Renal cortical epithelial cell (primary cell): ENCODE measurements at regions not wholly inside any gene's neighbourhood (a gene's known extent, or its start where the extent isn't known, plus 50 kb on each side); places are given as distances from the start of the nearest gene placed in this dataset.
"Not testable (repeated sequence)": the region's sequence is repeated elsewhere in the genome, so short reads cannot be mapped to it uniquely, and the experiment has no call there.

Source experiments
- DNase-seq: peaks from one replicate; pipeline ENCODE4 v3.0.0-alpha.2; 2011; ENCODE audit warnings: low read depth

- DNase-seq, result not testable (repeated sequence)
Observed at GRCh38 chr10:46802010-46802409, 109.2 kb upstream of the PTPN20 start.

DNA sequence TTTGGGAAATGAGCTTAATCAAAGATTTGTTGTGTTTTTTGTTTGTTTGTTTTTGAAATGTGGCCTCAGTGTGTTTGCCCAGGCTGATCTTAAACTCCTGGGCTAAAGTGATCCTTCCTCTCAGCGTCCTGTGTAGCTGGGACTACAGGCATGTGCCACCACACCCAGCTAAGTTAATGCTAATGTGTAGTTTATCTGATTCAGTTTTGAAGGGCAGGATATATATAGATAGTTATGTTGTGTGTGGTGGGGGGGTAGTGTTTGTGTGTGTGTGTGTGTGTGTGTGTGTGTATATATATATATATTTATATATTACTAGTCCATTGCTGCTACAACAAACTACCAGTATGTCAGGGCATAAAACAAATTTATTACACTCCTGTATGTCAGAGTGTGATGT is 108.1 kb upstream of the PTPN20 start:
- DNase-seq, result not testable (repeated sequence)

DNA sequence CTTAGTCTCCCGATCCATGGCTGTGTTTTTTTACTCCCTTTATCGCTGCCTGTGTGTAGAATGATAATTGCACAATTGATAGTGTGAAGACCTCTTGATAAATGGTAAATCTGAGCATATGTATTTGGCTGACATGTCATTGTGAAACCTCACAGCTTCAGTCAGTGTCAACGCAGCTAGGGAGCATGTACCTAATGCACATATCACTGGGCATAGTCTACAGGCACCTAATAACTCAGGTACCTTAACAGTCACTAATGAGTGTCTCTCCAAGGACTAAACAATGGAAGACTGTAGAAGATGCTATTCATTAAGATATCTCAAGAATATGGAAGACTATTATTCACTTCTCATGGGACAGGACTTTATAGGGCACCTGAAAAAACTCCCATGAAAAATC is 101.0 kb upstream of the PTPN20 start:
- not testable (repeated sequence) for DNase-seq

DNA sequence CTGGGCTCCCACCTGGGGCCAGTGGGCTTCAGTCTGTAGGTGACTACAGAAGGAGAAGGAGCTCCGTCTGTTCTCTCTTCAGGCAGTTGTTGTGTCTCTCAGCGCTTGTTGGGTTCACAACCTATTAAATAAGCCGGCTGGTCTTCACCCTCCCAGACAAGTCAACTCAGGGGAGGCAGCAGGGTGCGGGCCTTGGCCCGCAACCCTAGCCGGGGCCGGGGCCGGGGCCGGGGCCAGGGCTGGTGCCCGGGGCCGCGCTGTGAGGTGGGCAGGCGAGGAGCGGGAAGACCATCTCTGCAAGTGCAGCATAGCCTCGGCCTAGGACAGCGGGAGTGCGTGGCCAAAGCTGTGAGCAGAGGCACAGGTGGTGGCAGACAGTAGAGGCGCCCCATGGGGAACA is 95.1 kb upstream of the PTPN20 start:
- DNase-seq, result not testable (repeated sequence)

DNA sequence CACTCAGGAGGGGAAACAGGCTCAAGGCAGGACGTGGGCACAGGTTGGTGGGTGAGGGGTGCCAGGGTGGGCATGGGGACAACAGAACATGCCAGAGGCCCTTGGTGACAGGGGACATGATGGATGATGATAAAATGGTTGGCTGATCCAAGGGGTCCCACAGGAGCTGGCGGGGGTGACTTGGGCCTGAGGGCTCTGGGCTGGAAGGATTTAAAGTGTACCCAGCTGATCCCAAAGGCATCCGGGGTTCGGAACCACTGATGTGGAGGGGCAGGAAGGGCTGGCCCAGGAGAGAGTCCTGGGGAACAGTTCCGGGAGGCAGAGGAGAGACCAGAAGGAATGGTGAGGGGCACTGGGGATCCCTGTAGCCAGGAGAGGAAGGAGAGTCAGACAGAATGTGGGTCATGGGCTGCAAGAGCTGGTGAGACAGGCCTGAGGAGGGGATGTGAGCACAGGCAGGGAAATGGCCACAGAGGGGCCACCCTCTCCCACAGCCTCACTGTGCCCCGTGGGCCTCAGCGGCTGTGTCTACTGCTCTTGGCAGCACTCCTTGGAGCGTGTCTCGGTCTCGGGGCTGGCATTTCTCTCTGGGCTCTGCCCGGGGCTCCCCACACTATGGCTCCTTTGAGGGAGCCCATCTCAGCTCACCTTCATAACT is 70.7 kb upstream of the PTPN20 start:
- DNase-seq, result not testable (repeated sequence)

GRCh38 chr10:46841051-46841593 is 70.1 kb upstream of the PTPN20 start:
- not testable (repeated sequence) for DNase-seq

- not testable (repeated sequence) for DNase-seq
Observed at GRCh38 chr10:46845194-46845593, 66.0 kb upstream of the PTPN20 start.

DNA sequence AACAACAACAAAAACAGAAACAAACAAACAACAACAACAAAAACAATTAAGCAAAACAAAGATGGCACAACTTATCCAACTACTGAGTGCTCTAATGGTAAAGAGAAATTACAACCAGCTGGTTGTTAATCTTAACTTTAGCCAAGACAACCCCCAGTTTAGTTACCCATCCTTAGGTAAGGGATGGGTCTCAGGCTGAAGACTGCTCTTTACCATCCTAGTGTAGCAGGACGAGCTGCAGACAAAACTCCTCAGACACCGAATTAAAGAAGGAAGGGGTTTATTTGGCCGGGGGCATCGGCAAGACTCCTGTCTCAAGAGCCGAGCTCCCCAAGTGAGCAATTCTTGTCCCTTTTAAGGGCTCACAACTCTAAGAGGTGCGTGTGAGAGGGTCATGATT is 65.6 kb upstream of the PTPN20 start:
- DNase-seq, result not testable (repeated sequence)

DNA sequence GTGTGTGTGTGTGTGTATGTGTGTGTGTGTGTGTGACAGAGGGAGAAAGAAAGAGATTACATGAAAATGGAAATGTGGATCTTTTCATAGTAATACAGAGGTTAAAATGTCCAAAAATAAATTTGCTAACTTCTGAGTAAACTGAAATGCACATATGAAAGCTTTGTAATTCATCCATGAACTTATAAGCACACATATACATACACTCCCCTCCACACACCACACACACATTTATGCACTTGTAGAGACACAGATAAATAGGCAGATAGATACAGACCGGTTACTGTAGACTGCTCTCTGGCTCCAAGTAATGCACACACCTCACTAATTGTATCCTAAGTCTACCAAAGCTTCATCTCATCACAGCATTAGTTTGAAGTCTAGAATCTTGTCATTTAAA is 50.5 kb upstream of the PTPN20 start:
- DNase-seq, result not testable (repeated sequence)
